IPS DF 19.7 (cell line): ENCODE measurements at regions not wholly inside any gene's neighbourhood (a gene's known extent, or its start where the extent isn't known, plus 50 kb on each side); places are given as distances from the start of the nearest gene placed in this dataset.

Experiments used
- DNase-seq: peaks from one replicate; pipeline ENCODE4 v3.0.0-alpha.2; 2013; ENCODE audit warnings: low read depth, low spot score

GRCh38 chr3:68315546-68315945, 616.8 kb downstream of the TAFA4 start:
- DNase-seq: no peak

- peak; percentile 48 for DNase-seq
Observed at GRCh38 chr3:68306571-68306970, 625.8 kb downstream of the TAFA4 start.

- DNase-seq: no peak
Observed at GRCh38 chr3:68295457-68295856, 636.9 kb downstream of the TAFA4 start.

- no peak for DNase-seq
Observed at GRCh38 chr3:68290333-68290732, 635.9 kb upstream of the SUCLG2 start.

GRCh38 chr3:68288085-68288484, 633.7 kb upstream of the SUCLG2 start:
- DNase-seq: no peak

- no peak for DNase-seq
Observed at GRCh38 chr3:68287101-68287500, 632.7 kb upstream of the SUCLG2 start.

- DNase-seq: no peak
Observed at GRCh38 chr3:68274286-68274685, 619.9 kb upstream of the SUCLG2 start.

GRCh38 chr3:68271145-68271544, 616.7 kb upstream of the SUCLG2 start:
- peak; percentile 3 for DNase-seq

- DNase-seq: peak; percentile 7
Observed at GRCh38 chr3:68256635-68257223, 602.3 kb upstream of the SUCLG2 start.

- no peak for DNase-seq
Observed at GRCh38 chr3:68249265-68249664, 594.9 kb upstream of the SUCLG2 start.

GRCh38 chr3:68242606-68243005, 588.2 kb upstream of the SUCLG2 start:
- DNase-seq: no peak

GRCh38 chr3:68239542-68239941, 585.1 kb upstream of the SUCLG2 start:
- DNase-seq: no peak

GRCh38 chr3:68234076-68234780, 579.8 kb upstream of the SUCLG2 start:
- DNase-seq: no peak

- no peak for DNase-seq
Observed at GRCh38 chr3:68228856-68229255, 574.4 kb upstream of the SUCLG2 start.

GRCh38 chr3:68220832-68221231, 566.4 kb upstream of the SUCLG2 start:
- no peak for DNase-seq

GRCh38 chr3:68211637-68212036, 557.2 kb upstream of the SUCLG2 start:
- no peak for DNase-seq

- no peak for DNase-seq
Observed at GRCh38 chr3:68210635-68211034, 556.2 kb upstream of the SUCLG2 start.

GRCh38 chr3:68207327-68207726, 552.9 kb upstream of the SUCLG2 start:
- no peak for DNase-seq

GRCh38 chr3:68206524-68207117, 552.2 kb upstream of the SUCLG2 start:
- DNase-seq: no peak

GRCh38 chr3:68186733-68187132, 532.3 kb upstream of the SUCLG2 start:
- no peak for DNase-seq

- no peak for DNase-seq
Observed at GRCh38 chr3:68176600-68176999, 522.2 kb upstream of the SUCLG2 start.

- DNase-seq: no peak
Observed at GRCh38 chr3:68173012-68173634, 518.7 kb upstream of the SUCLG2 start.

GRCh38 chr3:68172039-68172438, 517.6 kb upstream of the SUCLG2 start:
- no peak for DNase-seq
